Vagina (tissue), 2 donors: ENCODE measurements at regions not wholly inside any gene's neighbourhood (a gene's known extent, or its start where the extent isn't known, plus 50 kb on each side); places are given as distances from the start of the nearest gene placed in this dataset.

Source experiments
- DNase-seq, 2 donors: peaks; one replicate each; pipeline ENCODE4 v3.0.0-alpha.2; 2017; ENCODE audit errors: extremely low spot score in 2 of 2
- H3K27ac ChIP-seq: fragments of 200-600 bp; sonication (generic); one replicate; pipeline ENCODE4 v1.5.1; 2019
- H3K27me3 ChIP-seq: fragments of 200-600 bp; sonication (generic); one replicate; pipeline ENCODE4 v1.5.1; 2019
- H3K36me3 ChIP-seq, 2 donors: fragments of 200-600 bp; sonication (generic); one replicate each; pipeline ENCODE4 v1.5.1; 2017 to 2019
- H3K4me1 ChIP-seq: fragments of 200-600 bp; sonication (generic); one replicate; pipeline ENCODE4 v1.5.1; 2019
- H3K4me3 ChIP-seq, 2 donors: fragments of 200-600 bp; sonication (generic); 1 replicate in 1 of 2; 2 replicates in 1 of 2; pipeline ENCODE4 v1.5.1; 2016 to 2019
- H3K9me3 ChIP-seq: fragments of 200-600 bp; sonication (generic); one replicate; pipeline ENCODE4 v1.5.1; 2019
- CTCF ChIP-seq, 3 experiments: fragments of 450-650 bp in 2 of 3; fragments of 200-600 bp in 1 of 3; sonication (generic) in 1 of 3; IDR thresholded peaks; one replicate each; pipeline ENCODE4 v1.5.1; 2017 to 2019; ENCODE audit warnings: antibody characterized with exemption in 3 of 3, mild to moderate bottlenecking in 2 of 3, moderate library complexity in 2 of 3
- POLR2A ChIP-seq, 2 donors: fragments of 450-650 bp; IDR thresholded peaks; one replicate each; pipeline ENCODE4 v1.6.1; 2017; ENCODE audit warnings: antibody characterized with exemption in 2 of 2, mild to moderate bottlenecking in 2 of 2, moderate library complexity in 2 of 2
- POLR2AphosphoS5 ChIP-seq, 2 donors: sonication (generic); formaldehyde crosslinking; IDR thresholded peaks; one replicate each; pipeline ENCODE4 v1.9.0; 2017; ENCODE audit warnings: antibody characterized with exemption in 2 of 2, mild to moderate bottlenecking in 2 of 2, low read depth in 1 of 2; ENCODE audit not compliant: insufficient read depth in 1 of 2
- intact Hi-C: fragments of 100-400 bp; cut with DNase I; formaldehyde crosslinking; loops from one replicate; pipeline ENCODE4 v1.15.1; 2023

GRCh38 chr2:14717131-14717530 lies 84.6 kb downstream of the LRATD1 start:
- H3K36me3 ChIP-seq = no peaks in the 10 kb centered on the region
- TF ChIP-seq POLR2A (IDR thresholded peaks at IDR 0.05) (no peak), CTCF (IDR thresholded peaks at IDR 0.05) (no peak), POLR2AphosphoS5 (IDR thresholded peaks at IDR 0.05; ENCODE audit: insufficient read depth in 1 of 2, low read depth in 1 of 2) (no peak)
- no peak overlapping the region for H3K4me3 ChIP-seq
- no peaks in the 10 kb centered on the region for H3K9me3 ChIP-seq
- H3K27ac ChIP-seq = no peak overlapping the region
- H3K27me3 ChIP-seq = no peaks in the 10 kb centered on the region
- DNase-seq = no peak
- no peaks in the 10 kb centered on the region for H3K4me1 ChIP-seq
- intact Hi-C loops = no loop called here

GRCh38 chr2:14720319-14720718 lies 87.8 kb downstream of the LRATD1 start:
- intact Hi-C loops = no loop called here
- H3K9me3 ChIP-seq = no peaks in the 10 kb centered on the region
- no peak for DNase-seq
- TF ChIP-seq CTCF (IDR thresholded peaks at IDR 0.05) = no peak
- TF ChIP-seq POLR2A (IDR thresholded peaks at IDR 0.05) = no peak
- TF ChIP-seq POLR2AphosphoS5 (IDR thresholded peaks at IDR 0.05; ENCODE audit: insufficient read depth in 1 of 2, low read depth in 1 of 2) = no peak
- H3K27ac ChIP-seq = no peak overlapping the region
- no peaks in the 10 kb centered on the region for H3K4me1 ChIP-seq
- H3K27me3 ChIP-seq = no peaks in the 10 kb centered on the region
- H3K36me3 ChIP-seq = no peaks in the 10 kb centered on the region
- H3K4me3 ChIP-seq = no peak overlapping the region

- Histone ChIP-seq H3K9me3 (no peaks in the 10 kb centered on the region), H3K4me3 (no peak overlapping the region), H3K27ac (no peak overlapping the region), H3K4me1 (no peaks in the 10 kb centered on the region), H3K27me3 (no peaks in the 10 kb centered on the region), H3K36me3 (no peaks in the 10 kb centered on the region)
- no peak for DNase-seq
- intact Hi-C loops = no loop called here
- TF ChIP-seq CTCF (IDR thresholded peaks at IDR 0.05) (no peak), POLR2AphosphoS5 (IDR thresholded peaks at IDR 0.05; ENCODE audit: insufficient read depth in 1 of 2, low read depth in 1 of 2) (no peak), POLR2A (IDR thresholded peaks at IDR 0.05) (no peak)
Measured at GRCh38 chr2:14720739-14721138, 88.2 kb downstream of the LRATD1 start.

- intact Hi-C loops = no loop called here
- H3K9me3 ChIP-seq = no peaks in the 10 kb centered on the region
- H3K4me1 ChIP-seq = no peaks in the 10 kb centered on the region
- no peaks in the 10 kb centered on the region for H3K36me3 ChIP-seq
- H3K27ac ChIP-seq = no peak overlapping the region
- TF ChIP-seq POLR2AphosphoS5 (IDR thresholded peaks at IDR 0.05; ENCODE audit: insufficient read depth in 1 of 2, low read depth in 1 of 2) (no peak), CTCF (IDR thresholded peaks at IDR 0.05) (no peak), POLR2A (IDR thresholded peaks at IDR 0.05) (no peak)
- H3K27me3 ChIP-seq = no peaks in the 10 kb centered on the region
- DNase-seq = no peak
- H3K4me3 ChIP-seq = no peak overlapping the region
Measured at GRCh38 chr2:14722904-14723570, 90.5 kb downstream of the LRATD1 start.

GRCh38 chr2:14723684-14724083 lies 91.2 kb downstream of the LRATD1 start:
- Histone ChIP-seq H3K4me1 (no peaks in the 10 kb centered on the region), H3K27ac (no peak overlapping the region), H3K27me3 (no peaks in the 10 kb centered on the region), H3K9me3 (no peaks in the 10 kb centered on the region), H3K4me3 (no peak overlapping the region), H3K36me3 (no peaks in the 10 kb centered on the region)
- intact Hi-C loops = no loop called here
- DNase-seq = no peak
- TF ChIP-seq CTCF (IDR thresholded peaks at IDR 0.05) (no peak), POLR2A (IDR thresholded peaks at IDR 0.05) (no peak), POLR2AphosphoS5 (IDR thresholded peaks at IDR 0.05; ENCODE audit: insufficient read depth in 1 of 2, low read depth in 1 of 2) (no peak)
